ENCODE measurements at regions not wholly inside any gene's neighbourhood (a gene's known extent, or its start where the extent isn't known, plus 50 kb on each side); places are given as distances from the start of the nearest gene placed in this dataset.

DNA sequence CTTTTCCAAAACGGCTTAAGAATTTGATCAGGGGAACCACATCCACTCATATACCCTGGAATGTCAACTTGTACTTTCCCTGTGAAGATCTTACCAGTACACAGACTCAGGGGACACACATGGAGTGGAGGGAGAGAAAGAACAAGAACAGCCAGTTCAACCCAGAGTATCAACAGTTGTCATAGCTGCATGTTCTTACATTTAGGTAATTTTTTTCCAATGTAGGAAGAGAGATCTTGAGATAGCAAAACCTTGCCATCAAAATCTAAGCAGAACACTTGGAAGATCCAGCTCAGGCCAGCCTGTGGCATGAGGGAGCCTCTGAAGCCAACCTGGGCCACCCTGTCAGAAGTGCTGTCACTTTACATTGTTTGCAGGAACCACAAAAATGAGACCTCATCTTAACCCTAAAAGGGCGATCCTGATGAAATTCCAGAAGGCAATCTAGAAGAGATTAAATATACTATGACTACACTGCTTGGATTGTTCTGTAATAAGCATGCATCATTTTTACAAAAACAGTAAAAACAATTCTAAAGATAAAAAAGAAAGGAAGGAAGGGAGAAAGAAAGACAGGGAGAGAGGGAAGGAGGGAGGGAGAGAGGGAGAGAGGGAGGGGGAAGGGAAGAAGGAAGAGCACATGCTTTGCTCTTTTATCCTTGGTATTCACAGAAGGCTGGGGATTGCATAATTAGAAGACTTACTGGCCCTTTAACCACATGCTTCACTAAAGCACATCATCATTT is 124.7 kb upstream of the TCF21 start:
- no peak for TF ChIP-seq ZFX (IDR thresholded peaks at IDR 0.05; ENCODE audit: borderline replicate concordance)
- TF ChIP-seq, protein P1, sequence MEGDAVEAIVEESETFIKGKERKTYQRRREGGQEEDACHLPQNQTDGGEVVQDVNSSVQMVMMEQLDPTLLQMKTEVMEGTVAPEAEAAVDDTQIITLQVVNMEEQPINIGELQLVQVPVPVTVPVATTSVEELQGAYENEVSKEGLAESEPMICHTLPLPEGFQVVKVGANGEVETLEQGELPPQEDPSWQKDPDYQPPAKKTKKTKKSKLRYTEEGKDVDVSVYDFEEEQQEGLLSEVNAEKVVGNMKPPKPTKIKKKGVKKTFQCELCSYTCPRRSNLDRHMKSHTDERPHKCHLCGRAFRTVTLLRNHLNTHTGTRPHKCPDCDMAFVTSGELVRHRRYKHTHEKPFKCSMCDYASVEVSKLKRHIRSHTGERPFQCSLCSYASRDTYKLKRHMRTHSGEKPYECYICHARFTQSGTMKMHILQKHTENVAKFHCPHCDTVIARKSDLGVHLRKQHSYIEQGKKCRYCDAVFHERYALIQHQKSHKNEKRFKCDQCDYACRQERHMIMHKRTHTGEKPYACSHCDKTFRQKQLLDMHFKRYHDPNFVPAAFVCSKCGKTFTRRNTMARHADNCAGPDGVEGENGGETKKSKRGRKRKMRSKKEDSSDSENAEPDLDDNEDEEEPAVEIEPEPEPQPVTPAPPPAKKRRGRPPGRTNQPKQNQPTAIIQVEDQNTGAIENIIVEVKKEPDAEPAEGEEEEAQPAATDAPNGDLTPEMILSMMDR (IDR thresholded peaks at IDR 0.05) = no peak
